H1 (cell line): ENCODE measurements at regions not wholly inside any gene's neighbourhood (a gene's known extent, or its start where the extent isn't known, plus 50 kb on each side); places are given as distances from the start of the nearest gene placed in this dataset.

ENCODE experiments used
- CTCF ChIA-PET: fragments of 300-600 bp; sonication (Branson Sonifier 250); formaldehyde crosslinking; loops from one replicate; lab custom pipeline; 2021; ENCODE audit not compliant: partially characterized antibody; lab: Charles Lee
- POLR2A ChIA-PET: fragments of 300-600 bp; sonication (Branson Sonifier 250); formaldehyde crosslinking; loops from one replicate; lab custom pipeline; 2021; ENCODE audit warnings: inconsistent platforms; ENCODE audit not compliant: partially characterized antibody; lab: Charles Lee
- DNase-seq, 2 experiments: peaks; one replicate each; pipeline versions ENCODE4 v3.0.0 to v3.0.0-alpha.2; 2010 to 2022; ENCODE audit warnings: low spot score in 2 of 2, low read depth in 1 of 2, mixed read lengths in 1 of 2
- FAIRE-seq: peaks from 2 replicates; lab custom pipeline; 2011; peaks lifted over from hg19 to GRCh38; lab: Jason Lieb, UNC
- H2AFZ ChIP-seq: 2 replicates; pipeline ENCODE4 v1.8.1; 2012; ENCODE audit warnings: low read length, inconsistent platforms
- H2AK5ac ChIP-seq: 2 replicates; pipeline ENCODE4 v1.6.1; 2013; ENCODE audit warnings: low read depth, low read length
- H2BK120ac ChIP-seq: replicated peaks from 2 replicates; pipeline ENCODE3; 2013; ENCODE audit warnings: low read depth, low read length, inconsistent platforms
- H2BK12ac ChIP-seq: 2 replicates; pipeline ENCODE4 v1.6.1; 2013; ENCODE audit warnings: low read depth, low read length
- H2BK15ac ChIP-seq: 2 replicates; pipeline ENCODE4 v1.6.1; 2013; ENCODE audit warnings: low read length
- H2BK20ac ChIP-seq: 2 replicates; pipeline ENCODE4 v1.6.1; 2013; ENCODE audit warnings: low read length
- H2BK5ac ChIP-seq: 2 replicates; pipeline ENCODE4 v1.6.1; 2013; ENCODE audit warnings: low read depth, low read length
- H3K14ac ChIP-seq: 2 replicates; pipeline ENCODE4 v1.6.1; 2013; ENCODE audit warnings: inconsistent platforms; ENCODE audit not compliant: insufficient read length
- H3K18ac ChIP-seq: 2 replicates; pipeline ENCODE4 v1.6.1; 2013; ENCODE audit warnings: low read length; ENCODE audit errors: extremely low read depth
- H3K23ac ChIP-seq: 2 replicates; pipeline ENCODE4 v1.6.1; 2013; ENCODE audit warnings: inconsistent platforms; ENCODE audit not compliant: insufficient read length
- H3K23me2 ChIP-seq: 2 replicates; pipeline ENCODE4 v1.6.1; 2013; ENCODE audit warnings: low read depth, low read length
- H3K27ac ChIP-seq: 2 replicates; pipeline ENCODE4 v1.6.1; 2011; ENCODE audit warnings: low read depth, low read length, inconsistent platforms
- H3K27me3 ChIP-seq, 4 experiments: replicated peaks in 1 of 4; 1 replicate in 1 of 4; 2 replicates in 3 of 4; pipeline versions ENCODE4 v1.6.1 to v1.8.1; 2011 to 2013; ENCODE audit warnings: low read length in 3 of 4, mild to moderate bottlenecking in 3 of 4, inconsistent platforms in 2 of 4, mixed read lengths in 2 of 4, moderate library complexity in 1 of 4; ENCODE audit not compliant: control insufficient read depth in 3 of 4, insufficient read depth in 3 of 4; ENCODE audit errors: extremely low read depth in 1 of 4
- H3K36me3 ChIP-seq, 4 experiments: 2 replicates each; pipeline versions ENCODE4 v1.6.1 to v1.8.1; 2011 to 2013; ENCODE audit warnings: mild to moderate bottlenecking in 4 of 4, low read length in 3 of 4, moderate library complexity in 2 of 4, control low read depth in 1 of 4, inconsistent platforms in 1 of 4; ENCODE audit not compliant: insufficient read depth in 4 of 4, control insufficient read depth in 2 of 4
- H3K4ac ChIP-seq: replicated peaks from 2 replicates; pipeline ENCODE3; 2013; ENCODE audit warnings: low read length, low read depth, mixed read lengths, inconsistent platforms; ENCODE audit not compliant: insufficient read length
- H3K4me1 ChIP-seq, 4 experiments: replicated peaks in 1 of 4; 1 replicate in 1 of 4; 2 replicates in 3 of 4; pipeline versions ENCODE4 v1.6.1 to v1.8.1; 2011 to 2013; ENCODE audit warnings: low read length in 3 of 4, inconsistent platforms in 2 of 4, mixed read lengths in 1 of 4; ENCODE audit not compliant: insufficient read depth in 4 of 4, control insufficient read depth in 3 of 4
- H3K4me2 ChIP-seq, 2 experiments: 2 replicates each; pipeline versions ENCODE4 v1.6.1 to v1.8.1; 2011 to 2013; ENCODE audit warnings: low read depth in 2 of 2, low read length in 2 of 2, control low read depth in 1 of 2, inconsistent platforms in 1 of 2, mild to moderate bottlenecking in 1 of 2; ENCODE audit not compliant: insufficient read depth in 1 of 2
- H3K4me3 ChIP-seq, 4 experiments: fragments of 200-600, 300-600 bp in 1 of 4; sonication (generic), shearing (Covaris generic), sonication (Bioruptor Twin) in 1 of 4; 2 replicates each; pipeline versions ENCODE4 v1.5.1 to v1.8.1; 2011 to 2016; ENCODE audit warnings: low read length in 4 of 4, low read depth in 3 of 4, control low read depth in 2 of 4, inconsistent platforms in 2 of 4, mild to moderate bottlenecking in 2 of 4, mixed read lengths in 1 of 4, moderate library complexity in 1 of 4; ENCODE audit not compliant: insufficient read depth in 2 of 4; ENCODE audit errors: extremely low read depth in 1 of 4
- H3K56ac ChIP-seq: replicated peaks from 2 replicates; pipeline ENCODE3; 2013; ENCODE audit warnings: low read depth, mild to moderate bottlenecking, mixed read lengths, low read length, inconsistent platforms; ENCODE audit not compliant: insufficient read length
- H3K79me1 ChIP-seq: 2 replicates; pipeline ENCODE4 v1.6.1; 2013; ENCODE audit warnings: low read depth, low read length, control low read depth
- H3K79me2 ChIP-seq, 2 experiments: 2 replicates each; pipeline versions ENCODE4 v1.6.1 to v1.8.1; 2012 to 2013; ENCODE audit warnings: low read length in 2 of 2, mild to moderate bottlenecking in 2 of 2, inconsistent platforms in 1 of 2; ENCODE audit not compliant: insufficient read depth in 2 of 2, control insufficient read depth in 1 of 2
- H3K9ac ChIP-seq, 4 experiments: replicated peaks in 1 of 4; 1 replicate in 1 of 4; 2 replicates in 3 of 4; pipeline versions ENCODE4 v1.6.1 to v1.8.1; 2011 to 2013; ENCODE audit warnings: low read depth in 3 of 4, low read length in 3 of 4, control low read depth in 2 of 4, mild to moderate bottlenecking in 2 of 4, moderate library complexity in 2 of 4, inconsistent platforms in 1 of 4; ENCODE audit errors: extremely low read depth in 1 of 4
- H3K9me3 ChIP-seq, 2 experiments: 2 replicates each; pipeline versions ENCODE4 v1.6.1 to v1.8.1; 2012 to 2013; ENCODE audit warnings: mild to moderate bottlenecking in 2 of 2, moderate library complexity in 2 of 2, control low read depth in 1 of 2, inconsistent platforms in 1 of 2, low read depth in 1 of 2, low read length in 1 of 2, mixed read lengths in 1 of 2; ENCODE audit not compliant: insufficient read depth in 2 of 2
- H4K20me1 ChIP-seq, 2 experiments: replicated peaks in 1 of 2; 2 replicates each; pipeline versions ENCODE3 to v1.8.1; 2011 to 2013; ENCODE audit warnings: inconsistent platforms in 2 of 2, low read length in 2 of 2, mild to moderate bottlenecking in 1 of 2; ENCODE audit not compliant: insufficient read depth in 2 of 2, control insufficient read depth in 1 of 2
- H4K5ac ChIP-seq: 2 replicates; pipeline ENCODE4 v1.6.1; 2013; ENCODE audit warnings: low read length, low read depth, mixed read lengths, inconsistent platforms; ENCODE audit not compliant: insufficient read length
- H4K8ac ChIP-seq: 2 replicates; pipeline ENCODE4 v1.8.0; 2013; ENCODE audit warnings: mild to moderate bottlenecking, moderate library complexity, low read length, inconsistent platforms; ENCODE audit not compliant: insufficient read depth; ENCODE audit errors: extremely low read depth
- H4K91ac ChIP-seq: replicated peaks from 2 replicates; pipeline ENCODE3; 2013; ENCODE audit warnings: low read length, mixed read lengths, inconsistent platforms; ENCODE audit not compliant: insufficient read length
- ATF3 ChIP-seq: IDR thresholded peaks from 2 replicates; pipeline ENCODE4 v1.6.1; 2011; ENCODE audit warnings: low read depth, mild to moderate bottlenecking, low read length; ENCODE audit not compliant: insufficient read depth
- CBX8 ChIP-seq: fragments of 300-800, 300-1000 bp; sonication (generic); IDR thresholded peaks from 2 replicates; pipeline ENCODE4 v1.7.1; 2016; ENCODE audit warnings: low read depth, low read length, borderline replicate concordance
- CTCF ChIP-seq, 3 experiments: IDR thresholded peaks; 1 replicate in 2 of 3; 2 replicates in 1 of 3; pipeline versions ENCODE4 v1.5.1 to v1.6.1; 2011; ENCODE audit warnings: low read length in 3 of 3, mild to moderate bottlenecking in 3 of 3, inconsistent platforms in 2 of 3, low read depth in 1 of 3, moderate library complexity in 1 of 3; ENCODE audit not compliant: insufficient read depth in 1 of 3; ENCODE audit errors: control extremely low read depth in 1 of 3
- GTF2F1 ChIP-seq: IDR thresholded peaks from 2 replicates; pipeline ENCODE4 v1.6.1; 2012; ENCODE audit warnings: low read depth, low read length, improper control_type of control experiment, borderline replicate concordance
- JUN ChIP-seq: IDR thresholded peaks from 2 replicates; pipeline ENCODE4 v1.6.1; 2011; ENCODE audit warnings: low read depth, mild to moderate bottlenecking, improper control_type of control experiment, low read length
- MAX ChIP-seq: IDR thresholded peaks from 2 replicates; pipeline ENCODE4 v1.6.1; 2012; ENCODE audit warnings: inconsistent platforms
- RFX5 ChIP-seq: IDR thresholded peaks from 2 replicates; pipeline ENCODE4 v1.6.1; 2011; ENCODE audit warnings: low read depth, low read length, improper control_type of control experiment, borderline replicate concordance
- TAF7 ChIP-seq: optimal IDR thresholded peaks from 2 replicates; pipeline ENCODE3; 2011; ENCODE audit warnings: low read depth, mild to moderate bottlenecking, inconsistent platforms, low read length, moderate library complexity, borderline replicate concordance
- TEAD4 ChIP-seq: IDR thresholded peaks from 2 replicates; pipeline ENCODE4 v1.6.1; 2012; ENCODE audit warnings: low read depth, low read length, inconsistent platforms, mixed read lengths
- WGBS, 2 experiments: shearing (Covaris generic) in 1 of 2; methylation state at CpG; one replicate each; pipeline versions ENCODE4 v1.1.6 to v1.1.7; 2013 to 2015; ENCODE audit warnings: low lambda C conversion rate in 2 of 2, mixed read lengths in 2 of 2, inconsistent platforms in 1 of 2, low coverage in 1 of 2, missing lambda C conversion rate in 1 of 2; ENCODE audit not compliant: insufficient replicate concordance in 2 of 2, insufficient coverage in 1 of 2, insufficient read length in 1 of 2; ENCODE audit errors: extremely low coverage in 1 of 2, missing lambda C conversion rate in 1 of 2; 5-methylcytosine and 5-hydroxymethylcytosine counted together

- H4K91ac ChIP-seq: no peak overlapping the region
- no peak overlapping the region for H3K14ac ChIP-seq
- H3K4ac ChIP-seq: no peak overlapping the region
- H3K27ac ChIP-seq: no peak overlapping the region
- H2BK20ac ChIP-seq: no peak overlapping the region
- H4K5ac ChIP-seq: no peak overlapping the region
- H3K4me3 ChIP-seq: no peak overlapping the region
- H3K27me3 ChIP-seq: no peaks in the 10 kb centered on the region
- H3K23me2 ChIP-seq: no peaks in the 10 kb centered on the region
- DNase-seq (peak in 1 of 2 experiments; percentile 63), FAIRE-seq (no peak)
- ChIA-PET CTCF (no interaction called here), POLR2A (interaction anchor here (0.6 kb wide), 1 partner anchor 604 kb away, joined by 4 read pairs; no protein-coding TSS in a partner anchor)
- H2BK15ac ChIP-seq: no peak overlapping the region
- no peak overlapping the region for H3K4me2 ChIP-seq
- H4K8ac ChIP-seq: no peak overlapping the region
- H3K9ac ChIP-seq: no peak overlapping the region
- no peaks in the 10 kb centered on the region for H4K20me1 ChIP-seq
- H2AK5ac ChIP-seq: no peak overlapping the region
- no peak overlapping the region for H3K23ac ChIP-seq
- H3K79me1 ChIP-seq: no peaks in the 10 kb centered on the region
- no peaks in the 10 kb centered on the region for H3K9me3 ChIP-seq
- no peaks in the 10 kb centered on the region for H3K36me3 ChIP-seq
- no peak overlapping the region for H3K18ac ChIP-seq
- no peaks in the 10 kb centered on the region for H3K79me2 ChIP-seq
- no peak overlapping the region for H2BK5ac ChIP-seq
- H3K56ac ChIP-seq: no peak overlapping the region
- no peak overlapping the region for H2BK120ac ChIP-seq
- H2AFZ ChIP-seq: no peak overlapping the region
- WGBS, 2 experiments: 49% methylated on average over 4 of the region's 4 CpGs; no CpG with 5 or more reads in 1 of the 2 experiments
- H3K4me1 ChIP-seq: no peaks in the 10 kb centered on the region
- no peak overlapping the region for H2BK12ac ChIP-seq
- no peak for TF ChIP-seq JUN
- no peak for TF ChIP-seq RFX5
- no peak for TF ChIP-seq ATF3
- no peak for TF ChIP-seq TAF7
- no peak for TF ChIP-seq CBX8
- TF ChIP-seq TEAD4: no peak
- TF ChIP-seq GTF2F1: no peak
- TF ChIP-seq CTCF (IDR thresholded peaks at IDR 0.05; ENCODE audit: control extremely low read depth in 1 of 3, insufficient read depth in 1 of 3, low read depth in 1 of 3, low read length in 3 of 3): no peak
- TF ChIP-seq MAX: 0 out of 2 replicates have a peak, but pooled peaks have one; percentile 20
These were observed 1653.5 kb upstream of the AGA start for GRCh38 chr4:179095585-179096221.
